NCI-H1048 (cell line): ENCODE measurements at regions not wholly inside any gene's neighbourhood (a gene's known extent, or its start where the extent isn't known, plus 50 kb on each side); places are given as distances from the start of the nearest gene placed in this dataset.
"Not testable (repeated sequence)": the region's sequence is repeated elsewhere in the genome, so short reads cannot be mapped to it uniquely, and the experiment has no call there.

Experiments
- DNase-seq: peaks from one replicate; lab custom pipeline; 2025; lab: John Stamatoyannopoulos, UW

DNA sequence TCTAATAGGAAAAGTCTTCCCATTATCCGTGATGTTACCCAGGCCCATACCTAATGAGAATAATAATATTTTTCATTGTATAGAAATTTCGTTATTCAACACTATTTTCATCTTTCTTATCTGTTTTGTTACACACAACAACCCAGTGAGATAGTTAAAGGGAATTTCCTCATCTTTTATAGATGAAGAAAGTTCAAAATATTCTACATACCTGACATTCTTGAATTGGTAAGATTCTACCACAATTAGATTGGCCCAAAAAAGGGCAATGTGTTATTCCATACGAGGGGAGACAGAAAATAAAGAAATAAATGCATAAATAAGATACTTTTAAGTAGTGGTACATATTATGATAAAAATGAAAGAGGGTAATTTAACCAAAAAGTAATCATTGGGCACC lies 405.5 kb upstream of the ADAMTS5 start:
- no peak for DNase-seq

DNA sequence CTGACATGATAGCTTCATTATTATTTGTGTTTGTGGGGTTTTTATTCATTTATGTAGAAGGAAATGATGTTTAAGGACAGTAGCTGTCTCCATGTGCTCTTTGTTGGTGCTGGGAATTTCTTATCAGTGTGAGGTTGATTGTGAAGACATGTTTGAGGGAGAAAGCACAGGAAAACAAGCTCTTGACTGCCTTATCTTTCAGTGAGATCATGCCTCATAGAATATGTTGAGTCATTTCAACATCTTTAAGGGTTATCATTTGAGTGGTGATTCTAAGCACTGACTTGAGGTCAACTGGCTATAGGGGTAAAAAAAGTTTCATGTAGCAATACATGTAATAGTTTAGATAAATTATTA lies 405.1 kb upstream of the ADAMTS5 start:
- no peak for DNase-seq

DNA sequence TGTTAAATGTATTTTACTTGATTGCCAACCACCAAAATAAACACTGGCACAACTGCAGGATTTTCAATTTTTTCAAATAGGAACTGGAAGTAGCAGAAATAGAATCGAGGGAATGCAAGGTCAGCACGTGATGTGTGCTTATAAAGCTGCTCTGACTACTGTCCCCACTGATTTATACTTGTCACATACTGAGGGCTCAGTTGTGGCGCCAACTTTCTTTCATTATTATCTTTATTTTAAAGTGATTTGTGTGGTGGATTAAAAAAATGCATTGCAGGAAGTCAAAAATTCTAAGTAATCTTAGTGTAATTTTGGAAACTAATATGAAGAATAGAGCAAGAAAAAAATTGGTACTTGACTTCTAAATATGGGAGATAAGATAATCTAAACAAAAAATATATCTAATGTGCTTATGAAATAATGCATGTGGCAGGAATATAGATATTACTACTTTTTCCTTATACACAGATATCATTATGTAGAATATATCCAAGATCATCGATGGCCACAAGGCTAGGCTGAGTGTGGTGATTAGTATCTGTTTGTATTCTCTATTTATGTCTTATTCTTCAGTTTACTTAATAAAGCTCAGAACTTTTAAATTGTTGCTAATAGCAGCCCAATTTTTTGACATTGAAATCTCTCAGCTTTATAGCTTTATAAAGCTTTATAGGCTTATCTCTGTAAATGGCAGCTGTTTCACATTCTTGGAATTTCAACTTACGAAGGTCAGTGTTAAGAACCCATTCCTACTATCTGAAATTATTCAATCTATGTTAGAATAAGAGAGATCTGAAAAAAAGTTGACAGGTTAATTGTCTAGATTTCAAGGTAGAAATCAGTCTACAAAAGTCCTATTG lies 404.5 kb upstream of the ADAMTS5 start:
- DNase-seq, result no peak

DNA sequence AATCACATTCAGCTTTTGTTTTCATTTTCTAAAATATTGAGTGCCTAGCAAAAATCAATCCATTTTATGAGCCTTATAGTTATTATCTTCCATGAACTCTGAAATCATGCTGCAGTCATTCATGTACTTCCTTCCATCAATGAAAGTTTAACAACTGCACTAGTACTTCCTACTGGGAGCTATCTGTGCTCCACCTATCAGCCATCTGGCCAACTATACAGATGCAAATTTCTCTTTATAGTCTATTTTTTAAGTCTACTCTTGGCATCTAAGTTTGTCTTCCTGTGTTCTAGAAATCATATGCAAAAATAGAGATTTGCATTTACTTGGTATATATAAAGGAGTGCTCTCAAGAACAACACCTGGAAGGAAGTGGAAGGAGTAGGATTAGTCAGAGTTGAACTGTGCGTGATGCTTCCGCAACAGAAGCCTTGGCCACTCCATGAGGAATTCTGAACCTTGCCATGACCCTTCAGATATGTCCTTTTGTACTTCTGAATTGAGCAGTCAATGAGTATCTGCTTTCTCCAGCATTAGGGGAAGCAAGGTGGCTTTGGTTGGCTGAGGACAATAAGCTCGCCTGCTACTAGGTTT lies 403.2 kb upstream of the ADAMTS5 start:
- DNase-seq, result no peak

DNA sequence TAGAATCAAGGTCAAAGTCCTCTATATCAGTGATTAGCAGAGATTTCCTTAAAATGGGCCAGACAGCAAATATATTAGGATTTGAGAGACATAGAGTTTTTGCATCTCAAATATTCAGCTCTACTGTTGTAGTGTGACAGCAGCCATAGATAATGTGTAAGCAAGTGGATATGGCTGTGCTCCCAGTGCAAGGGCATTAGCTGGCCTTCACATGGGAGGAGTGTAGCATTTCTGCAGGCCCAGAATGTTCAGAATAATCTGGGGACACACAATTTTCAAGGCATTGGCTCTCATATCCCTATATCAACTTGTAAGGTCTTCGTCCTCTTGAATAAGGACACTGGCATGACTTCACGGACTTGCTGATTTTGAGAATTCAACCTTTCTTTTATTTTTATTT lies 402.3 kb upstream of the ADAMTS5 start:
- no peak for DNase-seq

DNA sequence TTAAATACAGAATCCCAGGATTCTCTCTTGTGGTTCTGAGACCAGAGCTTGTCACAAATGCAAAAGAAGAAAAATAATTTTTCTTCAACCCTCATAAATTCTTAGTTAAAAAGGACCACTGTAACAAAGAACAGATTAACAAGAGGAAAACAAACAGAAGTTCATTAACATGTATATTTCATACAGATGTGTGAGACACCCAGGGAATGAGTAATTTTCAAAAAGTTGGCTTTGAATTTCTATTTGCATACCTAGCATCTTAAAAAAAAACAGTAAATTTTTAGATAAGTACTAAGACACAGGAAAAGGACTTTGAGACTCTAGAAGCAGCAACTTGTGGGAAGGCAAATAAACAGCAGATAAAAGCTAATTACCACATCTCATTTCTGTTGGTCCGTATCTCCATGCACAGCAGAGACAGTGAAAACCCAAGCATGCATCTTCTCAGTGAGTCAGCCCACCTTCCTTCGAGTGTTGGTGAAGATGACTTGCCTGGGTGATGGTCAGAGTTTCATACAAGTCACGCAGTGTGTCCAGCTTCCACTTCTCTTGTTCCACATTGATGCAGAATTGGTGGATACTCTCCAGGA lies 399.9 kb upstream of the ADAMTS5 start:
- no peak for DNase-seq

DNA sequence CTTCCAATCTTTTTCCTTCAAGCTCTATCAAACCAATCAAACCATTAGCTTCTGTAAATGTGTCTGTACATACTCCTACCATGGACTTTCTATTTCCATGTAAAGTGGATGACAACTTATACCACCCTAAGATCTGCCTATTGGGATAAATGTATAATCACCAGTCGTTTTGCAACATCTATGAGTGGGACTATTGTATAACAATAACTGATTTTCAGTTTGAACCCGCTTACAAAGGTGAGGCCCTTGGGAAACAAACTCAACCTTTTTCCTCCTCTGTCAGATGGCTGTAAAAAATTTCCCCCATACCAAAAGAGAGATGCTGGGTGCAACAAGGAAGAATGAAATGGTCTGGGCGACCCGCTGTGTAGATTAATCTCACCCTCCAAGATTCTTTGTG lies 399.1 kb upstream of the ADAMTS5 start:
- no peak for DNase-seq

DNA sequence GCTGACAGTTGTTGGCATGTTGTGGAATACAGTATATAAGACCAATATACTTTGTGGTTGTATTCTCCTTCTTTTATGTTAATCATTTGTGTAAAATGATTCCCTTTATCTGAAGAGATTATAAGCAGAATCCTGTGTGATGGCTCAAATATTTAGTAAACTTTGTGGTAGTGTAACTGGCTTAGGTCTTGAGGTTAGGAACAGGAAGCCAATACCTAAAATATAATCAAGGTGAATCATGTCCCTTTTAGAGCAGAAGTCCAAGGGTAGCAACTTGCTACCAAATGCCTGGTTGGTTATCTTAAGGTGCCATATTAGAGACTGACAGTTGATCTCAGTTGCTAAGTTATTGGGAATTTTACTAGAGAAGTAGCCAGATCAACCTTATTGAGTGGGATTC lies 398.5 kb upstream of the ADAMTS5 start:
- no peak for DNase-seq

DNA sequence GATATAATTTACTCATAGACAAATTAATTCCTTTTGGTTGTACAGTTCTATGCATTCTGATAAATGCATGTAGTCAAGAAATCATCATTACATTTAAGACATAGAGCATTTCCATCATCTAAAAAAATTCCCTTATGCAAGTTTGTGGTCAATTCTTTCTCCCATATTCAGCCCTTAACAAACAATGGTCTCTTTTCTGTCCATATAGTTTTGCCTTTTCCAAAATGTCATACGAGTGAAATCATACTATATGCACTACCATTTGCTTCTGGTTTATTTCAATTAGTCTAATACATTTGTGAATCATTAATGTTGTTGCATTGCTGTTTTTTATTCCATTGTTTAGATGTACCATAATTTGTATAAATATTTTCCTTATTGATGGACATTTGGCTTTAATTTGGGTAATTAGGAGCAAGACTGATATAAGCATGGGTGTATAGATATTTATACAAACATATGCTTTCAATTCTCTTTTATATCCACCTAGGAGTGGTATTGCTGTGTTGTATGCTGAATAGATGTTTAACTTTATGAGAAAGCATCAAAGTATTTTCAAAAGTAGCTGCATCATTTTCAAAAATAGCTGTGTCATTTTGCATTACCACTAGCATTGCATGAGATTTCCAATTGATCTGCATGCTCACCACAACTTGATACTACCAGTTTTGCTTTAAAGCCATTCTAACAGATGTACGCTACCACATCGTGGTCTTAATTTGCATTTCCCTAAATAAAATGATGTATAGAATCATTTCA lies 397.0 kb upstream of the ADAMTS5 start:
- no peak for DNase-seq

DNA sequence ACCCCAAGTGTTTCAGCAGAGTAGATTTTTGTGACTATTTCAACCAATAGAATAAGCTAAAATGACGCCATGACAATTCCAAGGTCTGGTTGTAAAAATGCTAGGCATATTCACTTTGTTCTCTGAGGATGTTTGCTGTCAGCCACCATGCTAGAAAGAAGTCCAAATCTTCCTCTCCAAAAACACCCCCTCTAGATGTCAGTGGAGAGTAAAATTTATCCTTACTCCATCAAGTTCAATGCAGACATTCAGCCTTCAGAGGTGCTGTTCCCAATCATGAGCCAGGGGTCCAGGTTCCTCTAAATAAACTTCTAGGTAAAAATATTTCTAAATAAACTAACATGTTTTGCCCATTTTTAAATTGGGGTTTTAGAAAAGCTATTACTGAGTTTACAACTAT lies 395.4 kb upstream of the ADAMTS5 start:
- no peak for DNase-seq

DNA sequence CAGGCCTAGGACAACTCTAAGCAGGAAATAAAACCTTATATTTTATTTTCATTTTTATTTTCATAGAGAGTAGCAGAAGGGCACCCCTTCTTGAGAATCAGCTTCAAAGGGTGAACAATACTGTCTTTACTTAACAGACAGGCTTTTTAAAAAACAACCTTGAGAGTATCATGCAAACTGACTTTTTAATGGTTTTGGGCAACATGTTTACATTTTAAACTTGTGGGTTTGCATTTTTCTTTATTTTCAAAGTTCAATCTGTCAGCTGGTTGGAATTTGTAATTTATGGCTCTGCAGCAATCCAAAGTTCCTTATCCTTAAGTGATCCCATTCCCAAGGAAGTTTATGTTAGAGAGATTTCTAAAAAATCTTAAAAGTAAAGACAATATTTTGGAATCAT lies 392.3 kb upstream of the ADAMTS5 start:
- DNase-seq, result no peak

DNA sequence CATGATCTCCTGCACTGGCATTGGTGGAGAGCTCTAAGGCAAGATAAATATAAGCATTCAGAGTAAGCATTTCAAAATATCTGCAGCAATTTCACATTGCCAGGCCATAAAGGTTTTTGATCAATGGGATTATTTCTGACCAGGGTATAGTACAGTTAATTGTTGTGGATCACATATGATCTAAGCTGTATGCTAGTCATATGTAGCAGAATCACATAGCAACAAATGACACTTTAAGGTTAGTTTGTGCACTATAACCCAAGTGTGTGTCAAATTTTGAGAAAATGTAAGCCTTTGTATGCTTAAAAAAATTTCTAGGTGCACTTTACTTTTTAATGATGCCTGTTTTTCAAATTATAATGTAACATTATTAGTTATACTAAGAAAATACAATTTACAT lies 386.0 kb upstream of the ADAMTS5 start:
- no peak for DNase-seq

DNA sequence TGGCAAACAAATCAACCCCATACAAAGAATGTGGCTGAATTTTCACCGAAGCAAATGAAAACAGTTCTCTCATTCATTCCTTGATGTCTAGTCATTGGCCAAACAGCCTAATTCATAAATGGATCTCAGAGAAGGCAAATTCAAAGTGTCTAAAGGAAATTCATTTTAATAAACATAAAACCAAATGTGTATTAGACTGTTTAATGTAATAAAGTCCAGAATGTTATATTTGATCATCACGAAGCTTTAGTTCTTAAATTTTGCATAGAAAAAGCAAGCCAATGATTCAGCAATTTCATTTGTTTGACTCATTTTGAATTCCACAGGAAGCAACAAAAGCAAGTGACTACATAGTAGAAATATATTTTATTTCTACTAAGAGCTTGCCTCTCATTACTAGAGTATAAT lies 379.2 kb upstream of the ADAMTS5 start:
- DNase-seq, result no peak

DNA sequence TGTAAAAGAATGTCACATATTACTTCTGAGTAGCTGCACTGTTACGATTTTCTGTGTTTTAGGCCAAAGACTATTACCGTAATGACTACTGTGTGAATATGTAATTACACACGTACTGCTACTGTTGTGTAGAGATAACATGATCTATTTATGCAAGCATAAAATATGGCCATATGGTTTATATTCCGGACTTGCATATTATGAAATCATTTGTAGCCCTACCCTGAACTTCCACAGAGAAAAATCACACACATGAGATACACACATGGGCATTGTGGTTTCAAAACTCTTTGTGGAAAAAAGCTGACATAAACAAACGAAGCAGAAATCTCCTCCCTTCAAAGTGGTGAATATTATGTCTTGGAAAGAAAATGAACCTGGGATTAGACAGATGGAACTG lies 373.0 kb upstream of the ADAMTS5 start:
- no peak for DNase-seq

DNA sequence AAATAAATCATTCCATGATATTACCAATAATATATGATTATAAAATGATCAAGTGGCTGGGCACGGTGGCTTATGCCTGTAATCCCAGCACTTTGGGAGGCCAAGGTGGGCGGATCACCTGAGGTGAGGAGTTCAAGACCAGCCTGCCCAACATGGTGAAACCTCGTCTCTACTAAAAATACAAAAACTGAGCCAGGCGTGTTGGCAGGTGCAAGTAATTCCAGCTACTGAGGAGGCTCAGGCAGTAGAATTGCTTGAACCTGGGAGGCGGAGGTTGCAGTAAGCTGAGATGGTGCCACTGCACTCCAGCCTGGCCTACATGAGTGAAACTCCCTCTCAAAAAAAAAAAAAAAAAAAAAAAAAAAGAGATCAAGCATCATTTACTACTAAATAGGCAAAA lies 371.1 kb upstream of the ADAMTS5 start:
- DNase-seq, result not testable (repeated sequence)

DNA sequence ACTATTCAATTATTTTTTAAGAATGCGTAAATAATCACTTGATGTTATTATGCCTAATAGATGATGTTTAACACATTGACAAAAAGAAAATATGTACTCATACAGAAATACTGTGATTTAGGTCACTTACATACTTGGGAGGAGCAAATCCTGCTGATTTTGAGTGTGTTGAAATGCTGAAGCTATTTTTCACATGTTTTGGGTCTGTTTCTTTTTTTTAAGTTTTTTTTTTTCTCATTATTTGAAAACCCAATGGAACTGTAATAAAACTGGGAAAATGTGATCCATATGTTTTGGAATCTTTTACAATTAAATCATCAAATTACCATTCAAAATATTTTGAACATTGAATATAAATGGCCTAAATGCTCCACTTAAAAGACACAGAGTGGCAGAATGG lies 366.2 kb upstream of the ADAMTS5 start:
- no peak for DNase-seq

DNA sequence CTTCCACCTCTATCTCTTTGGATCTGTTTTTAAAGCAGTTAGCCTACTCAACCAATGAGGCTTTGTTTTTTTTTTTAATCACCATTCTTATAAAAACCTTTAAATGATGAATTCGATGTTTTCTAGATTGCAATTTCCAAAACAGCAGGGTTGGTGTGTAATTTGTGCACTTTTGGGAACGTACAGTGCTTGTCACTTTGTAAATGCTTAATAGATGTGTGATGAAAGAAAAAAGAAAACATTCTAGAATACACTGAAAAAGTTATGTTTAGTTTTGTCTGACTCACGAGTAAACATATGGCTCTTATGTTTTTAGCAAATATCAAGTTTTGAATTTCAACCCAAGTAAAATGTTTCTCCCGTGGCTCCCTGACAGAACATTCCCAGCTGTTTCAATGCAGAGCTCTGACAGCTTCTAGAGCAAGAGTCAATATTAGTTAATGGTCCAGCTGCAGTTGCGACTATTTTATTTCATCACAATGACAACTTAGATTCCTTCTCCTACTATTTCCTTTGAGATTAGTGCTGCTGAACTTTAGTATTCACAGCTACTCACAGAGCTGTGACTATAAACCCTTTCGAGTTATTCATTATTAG lies 362.5 kb upstream of the ADAMTS5 start:
- no peak for DNase-seq

DNA sequence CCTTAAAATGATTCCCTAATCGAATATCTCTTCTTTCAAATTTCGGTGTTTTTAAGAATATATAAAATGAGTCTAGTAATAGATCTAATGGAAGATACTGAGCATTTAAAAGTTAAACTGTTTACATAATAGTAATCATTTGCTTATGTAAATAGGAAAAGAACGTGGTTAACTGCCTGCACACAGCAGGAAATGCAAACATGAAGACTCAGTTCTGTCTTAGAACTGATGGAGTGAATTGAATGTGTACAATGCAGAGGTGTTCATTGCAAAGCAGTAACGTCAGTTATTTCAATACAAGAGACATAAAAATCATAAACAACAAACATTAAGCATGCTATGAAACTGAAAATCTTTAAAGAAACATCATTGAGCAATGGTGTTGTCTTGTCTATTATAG lies 359.4 kb upstream of the ADAMTS5 start:
- no peak for DNase-seq

DNA sequence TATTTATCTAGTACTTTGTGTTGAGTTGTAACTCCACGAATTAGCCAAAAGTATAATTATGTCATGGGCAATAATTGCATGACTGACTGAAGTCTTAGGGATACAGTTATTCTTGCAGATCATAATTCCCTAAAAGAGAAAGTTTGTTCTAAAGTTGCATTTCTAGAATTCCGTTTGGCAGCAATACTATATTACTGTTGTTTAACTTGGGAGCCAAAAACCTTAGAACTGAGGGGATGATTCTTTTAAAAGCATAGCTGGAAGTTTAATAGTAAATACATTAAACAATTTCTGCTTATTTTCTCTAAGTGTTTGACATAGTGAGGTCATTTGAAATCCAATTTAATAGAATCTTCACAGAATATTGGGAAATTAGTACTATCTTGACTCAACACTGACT lies 356.4 kb upstream of the ADAMTS5 start:
- no peak for DNase-seq

DNA sequence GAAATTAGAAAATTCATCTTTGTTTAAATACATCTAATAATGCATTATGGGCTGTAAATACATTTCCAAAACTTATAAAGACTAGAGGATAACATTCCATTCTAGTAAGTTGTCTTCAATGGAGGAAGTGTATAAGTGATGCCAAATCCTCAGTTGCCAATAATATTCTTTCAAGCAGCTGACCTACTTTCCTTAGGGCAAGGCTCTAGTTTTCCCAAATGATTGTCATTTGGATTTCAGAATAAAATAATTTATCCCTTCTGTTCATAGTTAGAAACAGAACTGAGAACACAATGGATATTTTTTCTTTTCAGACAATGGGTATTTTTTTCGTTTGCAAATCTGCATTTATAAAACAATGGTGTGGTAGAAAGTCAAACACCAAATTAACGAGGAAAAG lies 354.9 kb upstream of the ADAMTS5 start:
- no peak for DNase-seq

DNA sequence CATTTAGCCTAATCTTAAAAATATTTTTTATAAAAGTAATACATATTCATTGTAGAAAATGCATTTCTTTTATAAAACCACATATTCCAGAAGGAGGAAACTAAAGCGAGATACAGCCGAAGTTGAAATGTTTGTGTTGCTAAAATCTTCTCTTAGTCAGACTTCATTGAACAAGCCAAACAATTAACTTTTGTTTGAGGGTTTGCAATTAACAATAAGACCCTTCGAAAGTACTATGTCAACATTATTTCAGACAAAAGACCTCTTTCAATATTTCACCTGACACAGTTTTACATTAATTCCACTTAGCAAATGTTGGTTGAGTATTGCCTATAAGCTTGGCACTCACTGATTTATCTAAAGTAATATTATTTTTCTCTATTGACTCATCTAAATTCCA lies 354.0 kb upstream of the ADAMTS5 start:
- no peak for DNase-seq

DNA sequence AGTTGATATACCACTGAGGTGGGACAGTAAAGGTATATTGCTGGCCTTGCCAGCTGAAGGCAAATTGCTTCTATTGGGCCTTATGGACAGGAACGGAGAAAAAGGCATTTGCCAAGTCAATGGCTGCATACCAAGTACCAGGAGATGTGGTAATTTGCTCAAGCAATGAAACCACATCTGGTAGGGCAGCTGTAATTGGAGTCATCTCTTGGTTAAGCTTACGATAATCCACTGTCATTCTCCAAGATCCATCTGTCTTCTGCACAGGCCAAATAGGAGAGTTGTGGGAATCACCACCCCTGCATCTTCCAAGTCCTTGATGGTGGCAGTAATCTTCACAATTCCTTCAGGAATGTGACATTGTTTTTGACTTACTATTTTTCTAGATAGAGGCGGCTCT lies 350.7 kb upstream of the ADAMTS5 start:
- not testable (repeated sequence) for DNase-seq

DNA sequence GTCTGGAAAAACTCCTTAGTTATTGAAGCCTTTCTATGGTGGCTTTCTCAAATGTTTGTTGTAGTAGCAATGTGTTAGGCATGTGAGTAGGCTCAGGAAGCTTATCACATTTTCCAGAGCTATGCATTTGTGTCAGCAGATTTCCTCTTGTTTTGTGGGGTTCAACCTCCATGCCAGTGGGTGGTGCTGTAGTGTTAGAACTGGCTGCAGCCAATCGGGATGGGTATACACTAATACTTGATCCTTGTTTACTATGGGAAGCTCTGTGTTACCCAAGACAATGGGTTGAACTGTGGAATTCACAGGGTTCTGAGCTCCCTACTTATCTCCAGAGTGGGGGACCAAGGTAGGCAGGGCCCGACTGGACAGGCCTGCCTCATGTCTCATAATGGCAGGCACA lies 348.5 kb upstream of the ADAMTS5 start:
- DNase-seq, result no peak
